ENCODE measurements at regions not wholly inside any gene's neighbourhood (a gene's known extent, or its start where the extent isn't known, plus 50 kb on each side); places are given as distances from the start of the nearest gene placed in this dataset.

- TF ChIP-seq CTCF (IDR thresholded peaks at IDR 0.05): peak in 1 of 3 donors; percentile 23
- TF ChIP-seq POLR2A (IDR thresholded peaks at IDR 0.05): no peak
- TF ChIP-seq POLR2AphosphoS5 (IDR thresholded peaks at IDR 0.05): no peak
Observed at GRCh38 chr20:18904624-18905023, 91.0 kb downstream of the SCP2D1 start.

Measured in breast epithelium (tissue), 3 donors.